GM23248 (cell line): ENCODE measurements at regions not wholly inside any gene's neighbourhood (a gene's known extent, or its start where the extent isn't known, plus 50 kb on each side); places are given as distances from the start of the nearest gene placed in this dataset.

Source experiments
- EZH2 ChIP-seq: fragments of 200-600 bp; sonication (generic); IDR thresholded peaks from 2 replicates; pipeline ENCODE4 v1.6.1; 2018; ENCODE audit warnings: antibody characterized with exemption, mild to moderate bottlenecking; ENCODE audit not compliant: insufficient read depth, poor library complexity, severe bottlenecking
- EZH2phosphoT487 ChIP-seq: fragments of 200-600 bp; sonication (generic); IDR thresholded peaks from 2 replicates; pipeline ENCODE4 v1.6.1; 2018; ENCODE audit warnings: antibody characterized with exemption, moderate library complexity, mild to moderate bottlenecking, low read depth; ENCODE audit not compliant: insufficient read depth

DNA sequence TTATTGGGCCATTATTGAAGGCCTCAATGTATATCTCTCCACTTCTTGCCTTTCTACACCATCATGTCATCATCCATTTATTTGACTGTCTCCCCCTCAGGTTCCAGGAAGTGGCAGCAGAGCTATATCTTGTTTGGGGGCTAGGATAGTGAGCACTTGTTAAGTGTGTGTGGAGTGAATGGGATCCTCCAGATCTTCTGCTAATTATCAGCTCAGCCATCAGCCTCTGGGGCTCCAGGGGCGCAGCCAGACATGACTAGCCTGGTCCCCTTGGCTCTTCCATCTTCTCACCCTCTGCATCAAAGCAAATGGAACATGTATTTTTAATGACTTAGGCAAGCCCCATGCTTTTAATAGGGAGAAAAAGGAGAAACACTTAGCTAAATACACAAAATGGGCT lies 176.5 kb downstream of the ARHGAP12 start:
- TF ChIP-seq EZH2 (no peak), EZH2phosphoT487 (no peak)
